Thyroid gland (tissue), 4 donors: ENCODE measurements at regions not wholly inside any gene's neighbourhood (a gene's known extent, or its start where the extent isn't known, plus 50 kb on each side); places are given as distances from the start of the nearest gene placed in this dataset.

ENCODE experiments used
- POLR2A ChIP-seq, 2 donors: fragments of 450-650 bp; IDR thresholded peaks; one replicate each; pipeline ENCODE4 v1.6.1; 2017; ENCODE audit warnings: antibody characterized with exemption in 2 of 2, mild to moderate bottlenecking in 2 of 2, moderate library complexity in 1 of 2
- TF ChIP-seq, protein P1 (sequence below), 6 experiments: fragments of 200-600 bp in 3 of 6; fragments of 450-650 bp in 3 of 6; sonication (generic) in 3 of 6; IDR thresholded peaks; one replicate each; pipeline ENCODE4 v1.5.1; 2016 to 2019; ENCODE audit warnings: antibody characterized with exemption in 6 of 6, mild to moderate bottlenecking in 2 of 6, inconsistent platforms in 1 of 6, moderate library complexity in 1 of 6

DNA sequence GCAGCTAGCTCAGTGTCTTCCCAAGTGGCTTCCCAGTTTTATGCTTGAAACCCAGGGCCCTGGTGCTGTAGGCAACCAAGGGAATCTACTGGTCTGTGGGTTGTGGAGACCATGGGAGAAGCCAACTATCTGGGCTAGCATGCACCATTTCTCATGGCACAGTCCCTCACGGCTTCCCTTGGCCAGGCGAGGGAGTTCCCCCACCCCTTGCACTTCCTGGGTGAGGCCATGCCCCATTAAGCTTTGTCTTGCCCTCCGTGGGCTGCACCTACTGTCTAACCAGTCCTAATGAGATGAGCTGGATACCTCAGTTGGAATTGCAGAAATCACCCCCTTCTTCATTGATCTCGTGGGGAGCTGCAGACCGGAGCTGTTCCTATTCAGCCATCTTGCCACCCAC lies 1152.0 kb downstream of the KHDRBS2 start:
- no peak for TF ChIP-seq POLR2A (IDR thresholded peaks at IDR 0.05)
- TF ChIP-seq, protein P1, sequence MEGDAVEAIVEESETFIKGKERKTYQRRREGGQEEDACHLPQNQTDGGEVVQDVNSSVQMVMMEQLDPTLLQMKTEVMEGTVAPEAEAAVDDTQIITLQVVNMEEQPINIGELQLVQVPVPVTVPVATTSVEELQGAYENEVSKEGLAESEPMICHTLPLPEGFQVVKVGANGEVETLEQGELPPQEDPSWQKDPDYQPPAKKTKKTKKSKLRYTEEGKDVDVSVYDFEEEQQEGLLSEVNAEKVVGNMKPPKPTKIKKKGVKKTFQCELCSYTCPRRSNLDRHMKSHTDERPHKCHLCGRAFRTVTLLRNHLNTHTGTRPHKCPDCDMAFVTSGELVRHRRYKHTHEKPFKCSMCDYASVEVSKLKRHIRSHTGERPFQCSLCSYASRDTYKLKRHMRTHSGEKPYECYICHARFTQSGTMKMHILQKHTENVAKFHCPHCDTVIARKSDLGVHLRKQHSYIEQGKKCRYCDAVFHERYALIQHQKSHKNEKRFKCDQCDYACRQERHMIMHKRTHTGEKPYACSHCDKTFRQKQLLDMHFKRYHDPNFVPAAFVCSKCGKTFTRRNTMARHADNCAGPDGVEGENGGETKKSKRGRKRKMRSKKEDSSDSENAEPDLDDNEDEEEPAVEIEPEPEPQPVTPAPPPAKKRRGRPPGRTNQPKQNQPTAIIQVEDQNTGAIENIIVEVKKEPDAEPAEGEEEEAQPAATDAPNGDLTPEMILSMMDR (IDR thresholded peaks at IDR 0.05): no peak
